ENCODE measurements at regions not wholly inside any gene's neighbourhood (a gene's known extent, or its start where the extent isn't known, plus 50 kb on each side); places are given as distances from the start of the nearest gene placed in this dataset.

- peaks cover 0 to 6% (median 1%) of the 10 kb centered on the region in 4 donors for H3K9me3 ChIP-seq (ENCODE audit: control insufficient read depth in 4 of 4, insufficient read depth in 3 of 4, low read length in 3 of 4)
- no peak overlapping the region for H3K4me3 ChIP-seq
- H3K9ac ChIP-seq (ENCODE audit: insufficient read depth in 1 of 2, low read length in 2 of 2), result no peak overlapping the region
- ATAC-seq (ENCODE audit: insufficient read depth, low FRiP score) (no peak), DNase-seq (no peak)
- H3K27me3 ChIP-seq (ENCODE audit: control insufficient read depth in 3 of 3, insufficient read depth in 3 of 3, low read length in 2 of 3), result peaks cover 0 to 7% (median 0%) of the 10 kb centered on the region in 3 donors
- H3K4me1 ChIP-seq (ENCODE audit: control insufficient read depth in 5 of 5, insufficient read depth in 5 of 5, low read length in 5 of 5), result no peaks in the 10 kb centered on the region
- H3K27ac ChIP-seq (ENCODE audit: low read depth in 1 of 2, low read length in 1 of 2), result no peak overlapping the region
- no peaks in the 10 kb centered on the region for H3K36me3 ChIP-seq (ENCODE audit: control insufficient read depth in 4 of 4, insufficient read depth in 4 of 4, low read length in 4 of 4)
- TF ChIP-seq, protein P1, sequence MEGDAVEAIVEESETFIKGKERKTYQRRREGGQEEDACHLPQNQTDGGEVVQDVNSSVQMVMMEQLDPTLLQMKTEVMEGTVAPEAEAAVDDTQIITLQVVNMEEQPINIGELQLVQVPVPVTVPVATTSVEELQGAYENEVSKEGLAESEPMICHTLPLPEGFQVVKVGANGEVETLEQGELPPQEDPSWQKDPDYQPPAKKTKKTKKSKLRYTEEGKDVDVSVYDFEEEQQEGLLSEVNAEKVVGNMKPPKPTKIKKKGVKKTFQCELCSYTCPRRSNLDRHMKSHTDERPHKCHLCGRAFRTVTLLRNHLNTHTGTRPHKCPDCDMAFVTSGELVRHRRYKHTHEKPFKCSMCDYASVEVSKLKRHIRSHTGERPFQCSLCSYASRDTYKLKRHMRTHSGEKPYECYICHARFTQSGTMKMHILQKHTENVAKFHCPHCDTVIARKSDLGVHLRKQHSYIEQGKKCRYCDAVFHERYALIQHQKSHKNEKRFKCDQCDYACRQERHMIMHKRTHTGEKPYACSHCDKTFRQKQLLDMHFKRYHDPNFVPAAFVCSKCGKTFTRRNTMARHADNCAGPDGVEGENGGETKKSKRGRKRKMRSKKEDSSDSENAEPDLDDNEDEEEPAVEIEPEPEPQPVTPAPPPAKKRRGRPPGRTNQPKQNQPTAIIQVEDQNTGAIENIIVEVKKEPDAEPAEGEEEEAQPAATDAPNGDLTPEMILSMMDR (IDR thresholded peaks at IDR 0.05; ENCODE audit: control extremely low read depth, extremely low read depth), result no peak
- 58 to 69% methylated on average over 5 of the region's 5 CpGs for WGBS, 2 donors
Observed at GRCh38 chr17:5672815-5673430, 88.6 kb upstream of the NLRP1 start.

DNA sequence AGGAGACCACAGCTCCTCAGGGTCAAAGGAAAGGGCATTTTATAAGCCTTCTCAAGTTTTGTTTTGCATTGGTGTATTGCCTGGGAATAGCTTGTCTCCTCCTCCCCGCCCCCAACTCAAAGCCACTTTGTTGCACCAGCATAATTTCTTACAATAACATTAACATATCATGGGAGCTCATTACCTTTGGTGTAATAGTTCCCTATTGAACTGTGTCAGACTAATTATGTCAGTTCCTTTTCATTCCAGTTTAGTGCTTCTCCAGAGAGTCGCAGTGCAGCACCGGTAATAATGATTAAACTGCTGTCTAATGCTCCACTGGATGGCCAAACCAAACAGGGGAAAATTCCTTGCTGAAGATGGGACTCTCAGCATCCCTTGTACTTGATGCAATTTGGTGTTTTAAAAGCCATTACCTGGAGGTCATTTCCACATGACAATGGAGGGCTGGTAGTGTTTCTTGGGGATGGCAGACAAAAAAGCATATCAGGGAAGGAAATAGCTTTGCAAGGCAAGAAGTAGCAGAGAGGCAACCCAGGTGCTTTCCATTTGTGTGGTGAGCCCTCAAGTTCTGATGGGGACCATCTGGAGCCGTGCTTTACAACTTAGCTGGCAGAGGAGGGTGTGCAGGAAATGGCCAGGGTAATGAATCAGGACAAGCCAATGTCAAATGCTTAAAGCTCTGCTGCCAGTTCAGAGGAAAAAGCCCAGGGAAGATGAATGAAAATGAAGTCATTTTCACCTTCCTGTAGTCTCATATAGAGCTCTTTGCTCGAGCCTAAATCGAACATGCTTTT is 91.5 kb upstream of the NLRP1 start:
- no peak overlapping the region for H3K9ac ChIP-seq (ENCODE audit: insufficient read depth in 1 of 2, low read length in 2 of 2)
- H3K36me3 ChIP-seq (ENCODE audit: control insufficient read depth in 4 of 4, insufficient read depth in 4 of 4, low read length in 4 of 4), result no peaks in the 10 kb centered on the region

GRCh38 chr17:5677620-5678019 is 93.3 kb upstream of the NLRP1 start:
- WGBS, 2 donors, result 53 to 68% methylated on average over 1 of the region's 1 CpG
- TF ChIP-seq, protein P1 (IDR thresholded peaks at IDR 0.05; ENCODE audit: control extremely low read depth, extremely low read depth), result no peak
- ATAC-seq (ENCODE audit: insufficient read depth, low FRiP score), result no peak
- Histone ChIP-seq H3K36me3 (ENCODE audit: control insufficient read depth in 4 of 4, insufficient read depth in 4 of 4, low read length in 4 of 4) (no peaks in the 10 kb centered on the region), H3K27ac (ENCODE audit: low read depth in 1 of 2, low read length in 1 of 2) (no peak overlapping the region), H3K9ac (ENCODE audit: insufficient read depth in 1 of 2, low read length in 2 of 2) (no peak overlapping the region), H3K9me3 (ENCODE audit: control insufficient read depth in 4 of 4, insufficient read depth in 3 of 4, low read length in 3 of 4) (peaks cover 0 to 5% (median 2%) of the 10 kb centered on the region in 4 donors), H3K27me3 (ENCODE audit: control insufficient read depth in 3 of 3, insufficient read depth in 3 of 3, low read length in 2 of 3) (peaks cover 0 to 7% (median 0%) of the 10 kb centered on the region in 3 donors), H3K4me1 (ENCODE audit: control insufficient read depth in 5 of 5, insufficient read depth in 5 of 5, low read length in 5 of 5) (no peaks in the 10 kb centered on the region), H3K4me3 (no peak overlapping the region)
- DNase-seq, result no peak

More for the DNA sequence above, 91.5 kb upstream of the NLRP1 start:
- no peak for ATAC-seq (ENCODE audit: insufficient read depth, low FRiP score)
- peaks cover 0 to 7% (median 0%) of the 10 kb centered on the region in 3 donors for H3K27me3 ChIP-seq (ENCODE audit: control insufficient read depth in 3 of 3, insufficient read depth in 3 of 3, low read length in 2 of 3)
- no peak overlapping the region for H3K4me3 ChIP-seq
- DNase-seq, result no peak
- TF ChIP-seq, protein P1 (IDR thresholded peaks at IDR 0.05; ENCODE audit: control extremely low read depth, extremely low read depth), result no peak
- no peak overlapping the region for H3K27ac ChIP-seq (ENCODE audit: low read depth in 1 of 2, low read length in 1 of 2)
- peaks cover 0 to 5% (median 3%) of the 10 kb centered on the region in 4 donors for H3K9me3 ChIP-seq (ENCODE audit: control insufficient read depth in 4 of 4, insufficient read depth in 3 of 4, low read length in 3 of 4)
- H3K4me1 ChIP-seq (ENCODE audit: control insufficient read depth in 5 of 5, insufficient read depth in 5 of 5, low read length in 5 of 5), result no peaks in the 10 kb centered on the region
- 37 to 48% methylated on average over 6 of the region's 6 CpGs for WGBS, 2 donors

All from lung (tissue), 11 donors.